Calu3 (cell line): ENCODE measurements at regions not wholly inside any gene's neighbourhood (a gene's known extent, or its start where the extent isn't known, plus 50 kb on each side); places are given as distances from the start of the nearest gene placed in this dataset.

Source experiments
- BruUV-seq: library from RNA; stranded (reverse); fragments of 400-500 nt; replicated peaks from 2 replicates; lab custom pipeline; 2021; lab: Mats Ljungman, UMichigan
- CTCF ChIA-PET: fragments of 300-600 bp; sonication (Branson Sonifier 250); formaldehyde crosslinking; loops from one replicate; lab custom pipeline; 2022; ENCODE audit warnings: antibody characterized with exemption; lab: Charles Lee
- DNase-seq: peaks from one replicate; pipeline ENCODE4 v3.0.0; 2022
- H3K27ac Mint-ChIP-seq: one replicate; pipeline ENCODE4 v1.8.0; 2022; ENCODE audit warnings: mixed read lengths; ENCODE audit not compliant: unreplicated experiment
- H3K27me3 Mint-ChIP-seq: one replicate; pipeline ENCODE4 v1.8.0; 2022; ENCODE audit warnings: mixed read lengths; ENCODE audit not compliant: unreplicated experiment
- H3K36me3 Mint-ChIP-seq: one replicate; pipeline ENCODE4 v1.8.0; 2022; ENCODE audit warnings: mild to moderate bottlenecking, moderate library complexity, mixed read lengths; ENCODE audit not compliant: insufficient read depth, unreplicated experiment
- H3K4me1 Mint-ChIP-seq: one replicate; pipeline ENCODE4 v1.8.0; 2022; ENCODE audit warnings: mild to moderate bottlenecking, low read depth, mixed read lengths; ENCODE audit not compliant: unreplicated experiment
- H3K4me3 Mint-ChIP-seq: one replicate; pipeline ENCODE4 v1.8.0; 2022; ENCODE audit warnings: mild to moderate bottlenecking, low read depth, moderate library complexity, mixed read lengths; ENCODE audit not compliant: unreplicated experiment
- H3K9me3 Mint-ChIP-seq: one replicate; pipeline ENCODE4 v1.8.0; 2022; ENCODE audit warnings: low read depth, mixed read lengths; ENCODE audit not compliant: unreplicated experiment
- CTCF ChIP-seq: fragments of 200-600 bp; IDR thresholded peaks from one replicate; pipeline ENCODE4 v1.8.0; 2022; ENCODE audit warnings: antibody characterized with exemption; ENCODE audit not compliant: unreplicated experiment
- intact Hi-C: fragments of 100-400 bp; cut with micrococcal nuclease; formaldehyde crosslinking; loops from one replicate; pipeline ENCODE4 v1.10.0; 2022; ENCODE audit not compliant: unreplicated experiment

DNA sequence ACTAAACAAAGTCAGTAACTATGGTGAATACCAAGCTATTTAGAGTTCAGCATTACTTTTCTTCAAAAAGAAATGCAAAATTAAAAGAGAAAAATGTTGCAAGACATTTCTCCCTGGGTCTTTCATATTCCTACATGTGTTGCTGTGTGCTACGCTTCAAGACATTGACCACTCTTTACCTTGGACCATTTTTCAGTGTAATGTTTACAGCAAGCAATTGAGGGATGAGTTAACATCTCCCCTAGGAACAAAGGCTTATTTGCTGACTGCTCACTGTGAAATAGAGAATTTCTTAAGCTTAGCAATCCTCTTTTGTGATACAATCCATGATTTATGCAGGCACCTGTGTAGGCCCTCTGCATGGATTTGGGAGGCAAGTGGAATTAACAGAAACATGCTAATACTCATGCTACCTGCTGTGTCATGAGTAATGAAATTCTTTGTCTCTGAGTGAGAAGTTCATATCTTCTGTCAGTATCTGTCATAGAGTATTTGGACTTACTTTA, 1202.9 kb upstream of the CDH8 start:
- Mint-ChIP-seq H3K27ac (no peak overlapping the region), H3K9me3 (peaks cover 17% of the 10 kb centered on the region), H3K27me3 (no peaks in the 10 kb centered on the region), H3K36me3 (no peaks in the 10 kb centered on the region), H3K4me3 (no peak overlapping the region), H3K4me1 (no peaks in the 10 kb centered on the region)
- CTCF ChIA-PET, result no interaction called here
- no TSS peak for BruUV-seq
- DNase-seq, result no peak
- TF ChIP-seq CTCF, result no peak
- intact Hi-C loops, result no loop called here

DNA sequence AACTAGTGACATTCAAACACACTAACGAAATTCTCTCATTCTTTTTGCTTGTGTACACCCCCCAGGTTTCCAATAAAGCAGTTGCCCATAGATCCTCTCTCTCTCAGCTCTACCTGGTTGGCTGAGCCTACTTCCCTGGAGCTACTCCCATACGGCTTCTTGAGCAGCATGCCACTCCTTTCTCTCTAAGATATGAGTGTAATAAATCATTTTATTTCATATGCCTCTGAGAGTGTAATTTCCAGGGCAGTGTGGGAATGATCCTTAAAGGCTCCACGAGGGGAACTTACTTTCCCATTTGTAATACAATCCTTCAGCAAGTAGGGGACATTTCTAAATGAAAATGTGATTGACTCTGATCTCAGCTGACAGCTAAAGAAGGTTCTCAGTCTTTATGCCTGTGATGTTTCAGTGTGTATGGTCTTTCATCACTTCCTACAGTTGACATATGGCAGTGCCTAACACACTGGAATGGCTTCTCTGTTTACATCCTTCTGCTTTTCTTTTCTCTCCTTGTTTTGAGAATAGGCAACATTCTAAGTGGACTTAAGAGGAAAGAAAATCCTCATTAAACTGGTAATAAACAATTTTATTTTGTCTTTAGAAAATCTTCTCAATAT, 1194.3 kb upstream of the CDH8 start:
- no peak overlapping the region for H3K27ac Mint-ChIP-seq
- DNase-seq, result no peak
- BruUV-seq, result no TSS peak
- no peaks in the 10 kb centered on the region for H3K27me3 Mint-ChIP-seq
- CTCF ChIA-PET, result interaction anchor here (0.5 kb wide), 1 partner anchor 1846 kb away, joined by 3 read pairs; no protein-coding TSS in a partner anchor
- no peak for TF ChIP-seq CTCF
- no peak overlapping the region for H3K4me3 Mint-ChIP-seq
- H3K36me3 Mint-ChIP-seq, result no peaks in the 10 kb centered on the region
- intact Hi-C loops, result no loop called here
- H3K4me1 Mint-ChIP-seq, result no peaks in the 10 kb centered on the region
- peaks cover 16% of the 10 kb centered on the region for H3K9me3 Mint-ChIP-seq

DNA sequence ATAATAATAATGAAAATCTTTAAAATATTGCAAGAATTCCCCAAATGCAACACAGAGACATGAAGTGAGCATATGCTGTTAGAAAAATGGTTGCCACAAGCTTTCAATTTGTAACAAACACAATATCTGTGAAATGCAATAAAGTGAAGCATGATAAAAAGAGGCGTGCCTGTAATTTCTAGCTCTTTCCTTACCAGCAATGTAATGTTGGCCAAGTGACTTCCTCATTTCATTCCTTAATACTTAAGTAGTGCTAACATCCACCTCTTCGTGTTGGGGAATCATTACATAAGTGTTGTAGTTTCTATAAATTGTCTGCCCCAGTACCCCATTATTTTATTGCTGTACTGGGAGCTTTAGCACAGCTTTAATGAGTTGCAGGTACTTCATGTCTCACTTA, 1192.0 kb upstream of the CDH8 start:
- no peak for DNase-seq
- BruUV-seq, result no TSS peak
- TF ChIP-seq CTCF, result no peak
- intact Hi-C loops, result no loop called here
- H3K27ac Mint-ChIP-seq, result no peak overlapping the region
- H3K4me3 Mint-ChIP-seq, result no peak overlapping the region
- no peaks in the 10 kb centered on the region for H3K36me3 Mint-ChIP-seq
- no peaks in the 10 kb centered on the region for H3K27me3 Mint-ChIP-seq
- no peaks in the 10 kb centered on the region for H3K4me1 Mint-ChIP-seq
- H3K9me3 Mint-ChIP-seq, result peaks cover 16% of the 10 kb centered on the region
- CTCF ChIA-PET, result no interaction called here

GRCh38 chr16:63223851-63224250, 1187.6 kb upstream of the CDH8 start:
- Mint-ChIP-seq H3K27ac (no peak overlapping the region), H3K27me3 (no peaks in the 10 kb centered on the region), H3K4me3 (no peak overlapping the region), H3K36me3 (no peaks in the 10 kb centered on the region), H3K9me3 (peaks cover 23% of the 10 kb centered on the region), H3K4me1 (no peaks in the 10 kb centered on the region)
- no TSS peak for BruUV-seq
- intact Hi-C loops, result no loop called here
- DNase-seq, result no peak
- CTCF ChIA-PET, result no interaction called here
- no peak for TF ChIP-seq CTCF
